SU-DHL-6 (cell line): ENCODE measurements at regions not wholly inside any gene's neighbourhood (a gene's known extent, or its start where the extent isn't known, plus 50 kb on each side); places are given as distances from the start of the nearest gene placed in this dataset.

Experiments
- H2AFZ ChIP-seq: fragments of 200-600 bp; sonication (generic); 2 replicates; pipeline ENCODE4 v1.6.1; 2014; ENCODE audit warnings: low read depth, mild to moderate bottlenecking, moderate library complexity, mixed read lengths, antibody characterized with exemption, low read length; ENCODE audit not compliant: severe bottlenecking
- H3F3A ChIP-seq: fragments of 200-600 bp; shearing (Covaris generic); 2 replicates; pipeline ENCODE4 v1.6.0; 2016; ENCODE audit warnings: antibody characterized with exemption, mild to moderate bottlenecking; ENCODE audit not compliant: insufficient read depth
- H3K27ac ChIP-seq: fragments of 200-600 bp; sonication (generic); 2 replicates; pipeline ENCODE4 v1.5.1; 2016; ENCODE audit warnings: low read depth, mild to moderate bottlenecking, low read length, moderate library complexity, mixed read lengths
- H3K27me3 ChIP-seq: fragments of 200-600 bp; sonication (generic), shearing (Covaris generic); 2 replicates; pipeline ENCODE4 v1.6.0; 2014; ENCODE audit warnings: mild to moderate bottlenecking, low read length
- H3K36me3 ChIP-seq: fragments of 200-600 bp; sonication (generic); 2 replicates; pipeline ENCODE4 v1.6.1; 2014; ENCODE audit warnings: mild to moderate bottlenecking, low read length, mixed read lengths
- H3K4me2 ChIP-seq: fragments of 300-600, 200-600 bp; shearing (Covaris generic), sonication (generic); 2 replicates; pipeline ENCODE4 v1.6.0; 2014; ENCODE audit warnings: low read length, low read depth, mild to moderate bottlenecking; ENCODE audit not compliant: poor library complexity, severe bottlenecking
- H3K4me3 ChIP-seq: fragments of 200-600 bp; sonication (generic); 2 replicates; pipeline ENCODE4 v1.5.1; 2014; ENCODE audit warnings: antibody characterized with exemption, low read length, mild to moderate bottlenecking, mixed read lengths; ENCODE audit not compliant: insufficient read depth, poor library complexity, severe bottlenecking
- H3K79me2 ChIP-seq: fragments of 200-600 bp; sonication (generic); 2 replicates; pipeline ENCODE4 v1.6.1; 2014; ENCODE audit warnings: mild to moderate bottlenecking, low read length, moderate library complexity; ENCODE audit not compliant: insufficient read depth
- H3K9ac ChIP-seq: fragments of 200-600 bp; sonication (generic); 2 replicates; pipeline ENCODE4 v1.7.0; 2014; ENCODE audit warnings: mild to moderate bottlenecking, low read length
- H3K9me2 ChIP-seq: fragments of 200-600 bp; sonication (generic); replicated peaks from 2 replicates; pipeline ENCODE4 v1.6.1; 2014; ENCODE audit warnings: low read length; ENCODE audit not compliant: insufficient read depth
- H3K9me3 ChIP-seq: fragments of 200-600 bp; sonication (generic); 2 replicates; pipeline ENCODE4 v1.6.1; 2014; ENCODE audit warnings: low read length, mixed read lengths; ENCODE audit not compliant: insufficient read depth
- H4K20me1 ChIP-seq: fragments of 200-600 bp; sonication (generic); 2 replicates; pipeline ENCODE4 v1.6.1; 2014; ENCODE audit warnings: low read depth, mild to moderate bottlenecking, antibody characterized with exemption, low read length, moderate library complexity, mixed read lengths
- CTCF ChIP-seq: fragments of 200-600 bp; sonication (generic); IDR thresholded peaks from one replicate; pipeline ENCODE4 v1.5.1; 2017; ENCODE audit warnings: antibody characterized with exemption, mild to moderate bottlenecking, low read length, moderate library complexity; ENCODE audit not compliant: insufficient read depth, poor library complexity, severe bottlenecking
- EZH2phosphoT487 ChIP-seq: fragments of 200-600 bp; sonication (generic), shearing (Covaris generic); conservative IDR thresholded peaks from 2 replicates; pipeline ENCODE4 v1.6.1; 2018; ENCODE audit warnings: mild to moderate bottlenecking, antibody characterized with exemption, low read length, moderate library complexity, mixed read lengths

GRCh38 chr6:90758741-90759140, 171.9 kb upstream of the MAP3K7 start:
- no peak overlapping the region for H2AFZ ChIP-seq
- no peak overlapping the region for H3K4me2 ChIP-seq
- no peak overlapping the region for H3K9ac ChIP-seq
- no peaks in the 10 kb centered on the region for H3K9me3 ChIP-seq
- no peaks in the 10 kb centered on the region for H4K20me1 ChIP-seq
- H3F3A ChIP-seq = no peaks in the 10 kb centered on the region
- no peaks in the 10 kb centered on the region for H3K79me2 ChIP-seq
- no peaks in the 10 kb centered on the region for H3K9me2 ChIP-seq
- H3K27me3 ChIP-seq = no peaks in the 10 kb centered on the region
- H3K27ac ChIP-seq = no peak overlapping the region
- H3K4me3 ChIP-seq = no peak overlapping the region
- no peak for TF ChIP-seq EZH2phosphoT487
- no peak for TF ChIP-seq CTCF
- H3K36me3 ChIP-seq = no peaks in the 10 kb centered on the region

GRCh38 chr6:90753820-90754643, 167.2 kb upstream of the MAP3K7 start:
- Histone ChIP-seq H3K9ac (no peak overlapping the region), H3K4me2 (no peak overlapping the region)

GRCh38 chr6:90739802-90740201, 152.9 kb upstream of the MAP3K7 start:
- no peaks in the 10 kb centered on the region for H3K79me2 ChIP-seq
- no peak overlapping the region for H3K4me2 ChIP-seq
- no peak for TF ChIP-seq EZH2phosphoT487
- no peak for TF ChIP-seq CTCF
- H3F3A ChIP-seq = no peaks in the 10 kb centered on the region
- no peaks in the 10 kb centered on the region for H3K27me3 ChIP-seq
- no peaks in the 10 kb centered on the region for H3K36me3 ChIP-seq
- H3K9me3 ChIP-seq = no peaks in the 10 kb centered on the region
- no peak overlapping the region for H3K4me3 ChIP-seq
- no peak overlapping the region for H2AFZ ChIP-seq
- H4K20me1 ChIP-seq = no peaks in the 10 kb centered on the region
- H3K9ac ChIP-seq = no peak overlapping the region
- H3K9me2 ChIP-seq = no peaks in the 10 kb centered on the region
- no peak overlapping the region for H3K27ac ChIP-seq

More at GRCh38 chr6:90753820-90754643, 167.2 kb upstream of the MAP3K7 start:
- Histone ChIP-seq H3K27me3 (no peaks in the 10 kb centered on the region), H3K4me3 (no peak overlapping the region), H2AFZ (no peak overlapping the region), H4K20me1 (no peaks in the 10 kb centered on the region), H3K79me2 (no peaks in the 10 kb centered on the region), H3F3A (no peaks in the 10 kb centered on the region), H3K36me3 (no peaks in the 10 kb centered on the region), H3K9me2 (no peaks in the 10 kb centered on the region), H3K27ac (no peak overlapping the region), H3K9me3 (no peaks in the 10 kb centered on the region)
- TF ChIP-seq CTCF (no peak), EZH2phosphoT487 (no peak)
